HCT116 (cell line): ENCODE measurements at regions not wholly inside any gene's neighbourhood (a gene's known extent, or its start where the extent isn't known, plus 50 kb on each side); places are given as distances from the start of the nearest gene placed in this dataset.

Experiments
- ATAC-seq: fragments of 200-7000 bp; cut with Tn5 transposase; 2 replicates; pipeline ENCODE4 v1.9.1; 2020; ENCODE audit warnings: mild to moderate bottlenecking, moderate library complexity
- BruUV-seq: library from RNA; stranded (reverse); fragments of 400-500 nt; replicated peaks from 2 replicates; lab custom pipeline; 2021; lab: Mats Ljungman, UMichigan
- CTCF ChIA-PET: fragments of 300-600 bp; sonication (Branson Sonifier 250); formaldehyde crosslinking; loops from one replicate; lab custom pipeline; 2021; ENCODE audit warnings: antibody characterized with exemption; lab: Charles Lee
- POLR2A ChIA-PET: fragments of 300-600, 350-600 bp; sonication (Branson Sonifier 250); formaldehyde crosslinking; loops from one replicate; lab custom pipeline; 2021; ENCODE audit warnings: antibody characterized with exemption; lab: Charles Lee
- RAD21 ChIA-PET, 2 experiments: fragments of 300-600 bp; sonication (Branson Sonifier 250); formaldehyde crosslinking; loops; one replicate each; lab custom pipeline; 2023; ENCODE audit warnings: low total read pairs in 2 of 2; ENCODE audit not compliant: uncharacterized antibody in 2 of 2, unreplicated experiment in 2 of 2, low non-redundant PET in 1 of 2; lab: Charles Lee
- DNase-seq: peaks from one replicate; pipeline ENCODE4 v3.0.0-alpha.2; 2010; ENCODE audit warnings: low read depth, low spot score
- H2AFZ ChIP-seq: fragments of 200-600 bp; shearing (Covaris generic), sonication (generic); 2 replicates; pipeline ENCODE4 v1.6.1; 2017; ENCODE audit warnings: low read depth, mixed run types, mixed read lengths, antibody characterized with exemption, low read length; ENCODE audit not compliant: poor library complexity, severe bottlenecking
- H3K27ac ChIP-seq: 2 replicates; pipeline ENCODE4 v1.5.1; 2012; ENCODE audit warnings: low read depth, low read length
- H3K27me3 ChIP-seq: fragments of 200-600 bp; sonication (generic); 2 replicates; pipeline ENCODE4 v1.6.1; 2016; ENCODE audit warnings: mixed run types, low read length, mixed read lengths; ENCODE audit not compliant: insufficient read depth
- H3K36me3 ChIP-seq, 2 experiments: fragments of 200-500 bp in 1 of 2; fragments of 200-600 bp in 1 of 2; sonication (Bioruptor generic) in 1 of 2; sonication (generic) in 1 of 2; 2 replicates each; pipeline versions ENCODE4 v1.5.1 to v1.6.1; 2014 to 2016; ENCODE audit warnings: low read length in 2 of 2, inconsistent platforms in 1 of 2, mixed read lengths in 1 of 2, mixed run types in 1 of 2; ENCODE audit not compliant: insufficient read depth in 2 of 2, control insufficient read depth in 1 of 2
- H3K4me1 ChIP-seq, 2 experiments: fragments of 200-600 bp in 1 of 2; sonication (generic) in 1 of 2; 2 replicates each; pipeline versions ENCODE4 v1.5.1 to v1.6.1; 2012 to 2017; ENCODE audit warnings: low read length in 2 of 2, inconsistent platforms in 1 of 2, mild to moderate bottlenecking in 1 of 2, mixed read lengths in 1 of 2, mixed run types in 1 of 2, moderate library complexity in 1 of 2; ENCODE audit not compliant: insufficient read depth in 2 of 2, control insufficient read depth in 1 of 2
- H3K4me2 ChIP-seq: fragments of 200-600 bp; sonication (generic); 2 replicates; pipeline ENCODE4 v1.6.1; 2017; ENCODE audit warnings: mixed run types, low read length, mixed read lengths
- H3K4me3 ChIP-seq, 2 experiments: fragments of 200-600 bp in 1 of 2; sonication (generic) in 1 of 2; replicated peaks in 1 of 2; 2 replicates each; pipeline ENCODE4 v1.5.1; 2011 to 2016; ENCODE audit warnings: low read length in 2 of 2, control low read depth in 1 of 2, low read depth in 1 of 2, mild to moderate bottlenecking in 1 of 2, mixed read lengths in 1 of 2, mixed run types in 1 of 2
- H3K79me2 ChIP-seq: fragments of 200-600 bp; sonication (generic); 2 replicates; pipeline ENCODE4 v1.6.1; 2017; ENCODE audit warnings: mild to moderate bottlenecking, mixed run types, low read length, moderate library complexity, mixed read lengths; ENCODE audit not compliant: insufficient read depth
- H3K9ac ChIP-seq: fragments of 200-600 bp; sonication (generic); 2 replicates; pipeline ENCODE4 v1.6.1; 2016; ENCODE audit warnings: low read length, mixed read lengths
- H3K9me2 ChIP-seq: fragments of 200-600 bp; sonication (generic), shearing (Covaris generic); 2 replicates; pipeline ENCODE4 v1.6.1; 2017; ENCODE audit warnings: mixed run types, mild to moderate bottlenecking, moderate library complexity; ENCODE audit not compliant: insufficient read depth
- H3K9me3 ChIP-seq, 2 experiments: fragments of 200-500 bp in 1 of 2; fragments of 200-600 bp in 1 of 2; sonication (Bioruptor generic) in 1 of 2; sonication (generic) in 1 of 2; 2 replicates each; pipeline ENCODE4 v1.6.1; 2014 to 2017; ENCODE audit warnings: low read length in 2 of 2, mixed read lengths in 2 of 2, inconsistent platforms in 1 of 2, low read depth in 1 of 2, mild to moderate bottlenecking in 1 of 2, mixed run types in 1 of 2, moderate library complexity in 1 of 2; ENCODE audit not compliant: control insufficient read depth in 1 of 2, insufficient read depth in 1 of 2
- H4K20me1 ChIP-seq: fragments of 200-600 bp; sonication (generic), shearing (Covaris generic); 2 replicates; pipeline ENCODE4 v1.6.1; 2017; ENCODE audit warnings: mixed run types, mild to moderate bottlenecking, moderate library complexity; ENCODE audit not compliant: insufficient read depth
- CEBPB ChIP-seq: IDR thresholded peaks from 2 replicates; pipeline ENCODE4 v1.6.1; 2012; ENCODE audit warnings: low read depth
- CTCF ChIP-seq, 3 experiments: fragments of 200-600 bp in 1 of 3; sonication (generic) in 1 of 3; IDR thresholded peaks in 2 of 3; conservative IDR thresholded peaks in 1 of 3; 2 replicates each; pipeline ENCODE4 v1.5.1; 2012 to 2017; ENCODE audit warnings: low read depth in 2 of 3, low read length in 2 of 3, antibody characterized with exemption in 1 of 3, borderline replicate concordance in 1 of 3, control low read depth in 1 of 3, mild to moderate bottlenecking in 1 of 3, mixed read lengths in 1 of 3, mixed run types in 1 of 3, moderate library complexity in 1 of 3; ENCODE audit not compliant: insufficient read depth in 1 of 3
- EGR1 ChIP-seq: IDR thresholded peaks from 2 replicates; pipeline ENCODE4 v1.6.1; 2012; ENCODE audit warnings: low read depth
- EZH2 ChIP-seq: fragments of 200-600 bp; sonication (generic); IDR thresholded peaks from 2 replicates; pipeline ENCODE4 v1.6.1; 2017; ENCODE audit warnings: antibody characterized with exemption, mixed run types
- FOSL1 ChIP-seq: IDR thresholded peaks from 2 replicates; pipeline ENCODE4 v1.6.1; 2012; ENCODE audit warnings: low read depth
- JUND ChIP-seq: IDR thresholded peaks from 2 replicates; pipeline ENCODE4 v1.6.1; 2012
- REST ChIP-seq: IDR thresholded peaks from 2 replicates; pipeline ENCODE4 v1.6.1; 2012; ENCODE audit warnings: low read depth
- SRF ChIP-seq: IDR thresholded peaks from 2 replicates; pipeline ENCODE4 v1.6.1; 2012; ENCODE audit warnings: low read depth
- TCF7L2 ChIP-seq: IDR thresholded peaks from 2 replicates; pipeline ENCODE4 v1.7.0; 2011; ENCODE audit warnings: borderline replicate concordance, inconsistent platforms; ENCODE audit not compliant: insufficient read depth, insufficient read length; ENCODE audit errors: extremely low read depth
- YY1 ChIP-seq: IDR thresholded peaks from 2 replicates; pipeline ENCODE4 v1.6.1; 2011; ENCODE audit warnings: low read length, low read depth, moderate library complexity, mild to moderate bottlenecking; ENCODE audit not compliant: insufficient replicate concordance; ENCODE audit errors: extremely low read depth
- ZBTB33 ChIP-seq: IDR thresholded peaks from 2 replicates; pipeline ENCODE4 v1.6.1; 2011; ENCODE audit warnings: mild to moderate bottlenecking, low read length, moderate library complexity; ENCODE audit not compliant: insufficient replicate concordance; ENCODE audit errors: extremely low read depth
- ZFX ChIP-seq: fragments of 450-650 bp; IDR thresholded peaks from 2 replicates; pipeline ENCODE4 v1.6.1; 2017
- ZNF274 ChIP-seq: fragments of 200-500 bp; sonication (Bioruptor generic); IDR thresholded peaks from 2 replicates; pipeline ENCODE4 v1.6.1; 2014; ENCODE audit warnings: mild to moderate bottlenecking, low read depth, low read length, inconsistent platforms
- intact Hi-C: fragments of 100-400 bp; cut with micrococcal nuclease; formaldehyde crosslinking; loops from 2 replicates; pipeline ENCODE4 v1.10.0; 2022
- TF ChIP-seq, protein P1 (sequence below): IDR thresholded peaks from 2 replicates; pipeline ENCODE4 v1.6.1; 2012

DNA sequence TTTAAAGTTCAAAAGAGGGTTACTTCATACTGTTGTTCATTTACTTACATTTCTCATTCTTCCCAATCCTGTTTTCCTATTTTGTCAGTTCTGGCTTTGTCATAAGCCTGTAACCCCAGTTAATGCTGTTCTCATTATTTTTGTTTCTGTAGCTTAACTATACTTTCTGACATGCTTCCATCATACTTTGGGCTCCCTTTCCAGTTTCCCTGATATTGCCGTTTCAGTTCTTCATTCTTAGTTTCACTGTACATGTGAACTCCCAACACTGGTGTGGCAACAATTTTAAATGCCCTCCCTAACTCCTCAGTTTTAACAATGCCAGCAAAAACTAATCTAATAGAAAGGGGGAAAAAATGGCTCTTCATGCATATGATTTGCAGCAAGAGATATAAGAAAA is 456.7 kb downstream of the LMO4 start:
- H3K9me2 ChIP-seq, result no peaks in the 10 kb centered on the region
- DNase-seq (no peak), ATAC-seq (no peak)
- no peaks in the 10 kb centered on the region for H3K36me3 ChIP-seq
- no peak overlapping the region for H3K27ac ChIP-seq
- H2AFZ ChIP-seq, result no peak overlapping the region
- no peaks in the 10 kb centered on the region for H3K9me3 ChIP-seq
- POLR2A ChIA-PET, result interaction anchor here (1.2 kb wide), 1 partner anchor 10 kb away, joined by 3 read pairs; no protein-coding TSS in a partner anchor
- no peak overlapping the region for H3K4me3 ChIP-seq
- H4K20me1 ChIP-seq, result no peaks in the 10 kb centered on the region
- H3K27me3 ChIP-seq, result no peaks in the 10 kb centered on the region
- intact Hi-C loops, result loop anchor here (1.0 kb wide), 1 partner anchor 12 kb away; no protein-coding TSS in a partner anchor
- H3K79me2 ChIP-seq, result no peaks in the 10 kb centered on the region
- no peaks in the 10 kb centered on the region for H3K4me1 ChIP-seq
- no TSS peak for BruUV-seq
- no peak overlapping the region for H3K4me2 ChIP-seq
- RAD21 ChIA-PET, result no interaction called here
- CTCF ChIA-PET, result no interaction called here
- TF ChIP-seq SRF (no peak), EZH2 (no peak), TCF7L2 (no peak), ZBTB33 (no peak), REST (no peak), ZNF274 (no peak), JUND (no peak), CTCF (IDR thresholded peaks at IDR 0.05 in 2 of 3, conservative IDR thresholded peaks at IDR 0.05 in 1 of 3; ENCODE audit: borderline replicate concordance in 1 of 3, insufficient read depth in 1 of 3, low read depth in 2 of 3, low read length in 2 of 3) (no peak), ZFX (no peak), EGR1 (no peak), YY1 (no peak), FOSL1 (no peak), CEBPB (no peak)
- TF ChIP-seq, protein P1, sequence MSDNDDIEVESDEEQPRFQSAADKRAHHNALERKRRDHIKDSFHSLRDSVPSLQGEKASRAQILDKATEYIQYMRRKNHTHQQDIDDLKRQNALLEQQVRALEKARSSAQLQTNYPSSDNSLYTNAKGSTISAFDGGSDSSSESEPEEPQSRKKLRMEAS, result no peak
- H3K9ac ChIP-seq, result no peak overlapping the region
